SK-N-SH treated with all-trans-retinoic acid at 6 μM for 48 hours (cell line): ENCODE measurements at regions not wholly inside any gene's neighbourhood (a gene's known extent, or its start where the extent isn't known, plus 50 kb on each side); places are given as distances from the start of the nearest gene placed in this dataset.

Source experiments
- PPARA ChIP-seq: fragments of 250-450 bp; sonication (Bioruptor Pico); IDR thresholded peaks from 2 replicates; pipeline ENCODE4 v1.5.0; 2020; ENCODE audit warnings: mild to moderate bottlenecking, borderline replicate concordance
- TOX ChIP-seq: fragments of 250-450 bp; sonication (Bioruptor Pico); IDR thresholded peaks from 2 replicates; pipeline ENCODE4 v1.8.0; 2021; ENCODE audit warnings: mild to moderate bottlenecking, moderate library complexity, borderline replicate concordance
- TSHZ2 ChIP-seq: fragments of 250-450 bp; sonication (Bioruptor Pico); IDR thresholded peaks from 2 replicates; pipeline ENCODE4 v1.5.0; 2020; ENCODE audit warnings: mild to moderate bottlenecking, moderate library complexity
- ZC3H10 ChIP-seq: fragments of 250-450 bp; sonication (Bioruptor Pico); IDR thresholded peaks from 2 replicates; pipeline ENCODE4 v1.5.1; 2021; ENCODE audit warnings: mild to moderate bottlenecking, moderate library complexity
- ZNF565 ChIP-seq: fragments of 450-650 bp; formaldehyde crosslinking; conservative IDR thresholded peaks from 2 replicates; pipeline ENCODE4 v1.5.0; 2020; ENCODE audit warnings: low read depth, mild to moderate bottlenecking, moderate library complexity
- TF ChIP-seq, protein P1 (sequence below): fragments of 250-450 bp; sonication (Bioruptor Pico); IDR thresholded peaks from 2 replicates; pipeline ENCODE4 v1.5.1; 2021; ENCODE audit warnings: mild to moderate bottlenecking, moderate library complexity
- TF ChIP-seq, protein P2 (sequence below): fragments of 250-450 bp; sonication (Bioruptor Pico); IDR thresholded peaks from 2 replicates; pipeline ENCODE4 v1.8.0; 2020; ENCODE audit warnings: mild to moderate bottlenecking, moderate library complexity, borderline replicate concordance

- TF ChIP-seq PPARA (CRISPR knock-in tag) (no peak), ZC3H10 (CRISPR knock-in tag) (no peak), ZNF565 (no peak), TSHZ2 (CRISPR knock-in tag) (no peak), TOX (CRISPR knock-in tag) (no peak)
- TF ChIP-seq, protein P1, sequence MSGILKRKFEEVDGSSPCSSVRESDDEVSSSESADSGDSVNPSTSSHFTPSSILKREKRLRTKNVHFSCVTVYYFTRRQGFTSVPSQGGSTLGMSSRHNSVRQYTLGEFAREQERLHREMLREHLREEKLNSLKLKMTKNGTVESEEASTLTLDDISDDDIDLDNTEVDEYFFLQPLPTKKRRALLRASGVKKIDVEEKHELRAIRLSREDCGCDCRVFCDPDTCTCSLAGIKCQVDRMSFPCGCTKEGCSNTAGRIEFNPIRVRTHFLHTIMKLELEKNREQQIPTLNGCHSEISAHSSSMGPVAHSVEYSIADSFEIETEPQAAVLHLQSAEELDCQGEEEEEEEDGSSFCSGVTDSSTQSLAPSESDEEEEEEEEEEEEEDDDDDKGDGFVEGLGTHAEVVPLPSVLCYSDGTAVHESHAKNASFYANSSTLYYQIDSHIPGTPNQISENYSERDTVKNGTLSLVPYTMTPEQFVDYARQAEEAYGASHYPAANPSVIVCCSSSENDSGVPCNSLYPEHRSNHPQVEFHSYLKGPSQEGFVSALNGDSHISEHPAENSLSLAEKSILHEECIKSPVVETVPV (CRISPR knock-in tag), result no peak
- TF ChIP-seq, protein P2, sequence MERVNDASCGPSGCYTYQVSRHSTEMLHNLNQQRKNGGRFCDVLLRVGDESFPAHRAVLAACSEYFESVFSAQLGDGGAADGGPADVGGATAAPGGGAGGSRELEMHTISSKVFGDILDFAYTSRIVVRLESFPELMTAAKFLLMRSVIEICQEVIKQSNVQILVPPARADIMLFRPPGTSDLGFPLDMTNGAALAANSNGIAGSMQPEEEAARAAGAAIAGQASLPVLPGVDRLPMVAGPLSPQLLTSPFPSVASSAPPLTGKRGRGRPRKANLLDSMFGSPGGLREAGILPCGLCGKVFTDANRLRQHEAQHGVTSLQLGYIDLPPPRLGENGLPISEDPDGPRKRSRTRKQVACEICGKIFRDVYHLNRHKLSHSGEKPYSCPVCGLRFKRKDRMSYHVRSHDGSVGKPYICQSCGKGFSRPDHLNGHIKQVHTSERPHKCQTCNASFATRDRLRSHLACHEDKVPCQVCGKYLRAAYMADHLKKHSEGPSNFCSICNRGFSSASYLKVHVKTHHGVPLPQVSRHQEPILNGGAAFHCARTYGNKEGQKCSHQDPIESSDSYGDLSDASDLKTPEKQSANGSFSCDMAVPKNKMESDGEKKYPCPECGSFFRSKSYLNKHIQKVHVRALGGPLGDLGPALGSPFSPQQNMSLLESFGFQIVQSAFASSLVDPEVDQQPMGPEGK, result no peak
Measured at GRCh38 chr16:52812678-52813556, 239.8 kb downstream of the CHD9NB start.
